ENCODE measurements at regions not wholly inside any gene's neighbourhood (a gene's known extent, or its start where the extent isn't known, plus 50 kb on each side); places are given as distances from the start of the nearest gene placed in this dataset.
A peak's percentile ranks its signal among the peaks of the same experiment; 100 is the strongest.

GRCh38 chr12:124393414-124393790 is 98.5 kb downstream of the RFLNA start:
- Histone ChIP-seq H3K36me3 (ENCODE audit: control insufficient read depth in 2 of 2, insufficient read depth in 2 of 2, low read length in 2 of 2) (peaks cover 22% of the 10 kb centered on the region in 2 donors), H3K27ac (ENCODE audit: low read depth in 2 of 2, low read length in 2 of 2) (peak overlapping the region; percentile 64 to 94), H3K4me3 (ENCODE audit: low read length in 2 of 2) (no peak overlapping the region), H3K27me3 (ENCODE audit: control insufficient read depth in 2 of 2, insufficient read depth in 2 of 2, low read length in 2 of 2) (no peaks in the 10 kb centered on the region), H3K9me3 (ENCODE audit: control insufficient read depth in 2 of 2, low read length in 2 of 2) (no peaks in the 10 kb centered on the region), H3K9ac (ENCODE audit: low read depth in 1 of 2, low read length in 2 of 2) (peak overlapping the region; percentile 38 to 58), H3K4me1 (ENCODE audit: control insufficient read depth in 2 of 2, insufficient read depth in 2 of 2, low read length in 2 of 2) (peaks cover 55 to 58% of the 10 kb centered on the region in 2 donors)

- H3K9me3 ChIP-seq (ENCODE audit: control insufficient read depth in 2 of 2, low read length in 2 of 2): no peaks in the 10 kb centered on the region
- H3K27ac ChIP-seq (ENCODE audit: low read depth in 2 of 2, low read length in 2 of 2): peak overlapping the region; percentile 64 to 94
- peaks cover 58 to 60% of the 10 kb centered on the region in 2 donors for H3K4me1 ChIP-seq (ENCODE audit: control insufficient read depth in 2 of 2, insufficient read depth in 2 of 2, low read length in 2 of 2)
- no peaks in the 10 kb centered on the region for H3K27me3 ChIP-seq (ENCODE audit: control insufficient read depth in 2 of 2, insufficient read depth in 2 of 2, low read length in 2 of 2)
- H3K9ac ChIP-seq (ENCODE audit: low read depth in 1 of 2, low read length in 2 of 2): peak overlapping the region; percentile 38 to 58
- H3K4me3 ChIP-seq (ENCODE audit: low read length in 2 of 2): no peak overlapping the region
- H3K36me3 ChIP-seq (ENCODE audit: control insufficient read depth in 2 of 2, insufficient read depth in 2 of 2, low read length in 2 of 2): peaks cover 16 to 19% of the 10 kb centered on the region in 2 donors
These were observed 97.9 kb downstream of the RFLNA start for GRCh38 chr12:124392667-124393413.

DNA sequence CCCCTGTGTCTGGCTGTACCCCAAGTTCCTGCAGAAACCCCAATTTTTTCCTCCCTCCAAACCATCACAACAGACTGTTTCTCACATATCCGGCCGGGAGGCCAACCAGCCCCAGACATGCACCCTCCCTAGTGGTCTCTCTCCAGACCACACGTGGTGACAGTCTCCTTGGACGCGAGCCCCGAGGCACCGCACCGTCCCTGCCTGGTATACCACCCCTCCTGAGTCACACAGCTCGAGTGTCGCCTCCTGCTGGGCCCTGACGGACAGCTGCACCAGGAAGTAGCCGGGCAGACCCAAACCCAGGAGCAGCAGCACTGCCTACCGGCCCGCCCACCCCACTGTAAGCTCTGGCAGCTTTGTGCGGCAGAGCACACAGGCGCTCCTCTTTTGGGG is 97.4 kb downstream of the RFLNA start:
- H3K4me3 ChIP-seq (ENCODE audit: low read length in 2 of 2): no peak overlapping the region
- H3K9ac ChIP-seq (ENCODE audit: low read depth in 1 of 2, low read length in 2 of 2): peak overlapping the region in 1 of 2 donors; percentile 58
- peaks cover 54 to 55% of the 10 kb centered on the region in 2 donors for H3K4me1 ChIP-seq (ENCODE audit: control insufficient read depth in 2 of 2, insufficient read depth in 2 of 2, low read length in 2 of 2)
- no peaks in the 10 kb centered on the region for H3K27me3 ChIP-seq (ENCODE audit: control insufficient read depth in 2 of 2, insufficient read depth in 2 of 2, low read length in 2 of 2)
- H3K36me3 ChIP-seq (ENCODE audit: control insufficient read depth in 2 of 2, insufficient read depth in 2 of 2, low read length in 2 of 2): peaks cover 13 to 19% of the 10 kb centered on the region in 2 donors
- peak overlapping the region; percentile 64 to 94 for H3K27ac ChIP-seq (ENCODE audit: low read depth in 2 of 2, low read length in 2 of 2)
- no peaks in the 10 kb centered on the region for H3K9me3 ChIP-seq (ENCODE audit: control insufficient read depth in 2 of 2, low read length in 2 of 2)

DNA sequence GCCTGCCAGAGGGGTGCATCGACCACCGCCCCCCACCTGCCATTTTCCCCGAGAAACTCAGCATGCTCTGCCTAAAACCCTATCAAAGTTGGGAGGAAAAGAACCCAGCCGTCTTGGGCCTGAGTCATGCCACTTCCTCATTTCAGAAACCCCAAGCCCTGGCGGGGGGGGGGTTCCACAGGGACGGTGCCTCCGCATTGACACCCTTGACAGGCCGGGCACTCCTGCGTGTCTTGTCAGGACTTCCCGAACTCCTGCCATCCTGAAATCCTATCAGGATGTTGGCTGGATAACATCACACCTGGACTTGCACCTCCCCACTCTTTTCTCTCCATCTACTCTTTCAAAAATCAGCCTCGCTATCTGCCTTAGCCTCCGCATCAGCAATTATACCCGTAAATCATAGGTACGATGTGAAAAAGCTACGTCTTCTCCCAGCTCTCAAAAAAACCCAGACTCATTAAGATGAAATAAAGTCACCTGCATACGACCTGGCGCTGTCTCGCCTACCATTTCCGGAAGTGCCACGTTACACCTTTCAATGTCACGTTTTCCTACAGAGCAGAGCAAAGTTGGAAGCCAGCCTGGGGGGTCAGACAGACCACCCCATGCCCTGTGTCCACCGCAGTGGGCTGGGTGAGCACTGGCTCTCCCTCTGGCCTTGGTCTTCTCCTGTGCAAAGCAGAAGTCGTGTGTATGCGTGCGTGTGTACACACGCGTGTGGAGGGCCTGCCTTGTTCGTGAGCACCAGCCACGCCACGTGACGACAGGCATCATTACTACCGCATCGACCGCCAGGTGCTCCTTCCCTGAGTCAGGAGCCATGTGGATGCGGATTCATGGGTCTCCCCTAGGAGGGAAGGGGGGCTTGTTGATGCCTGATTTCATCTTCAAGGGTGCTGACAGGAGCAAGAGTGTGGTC is 96.7 kb downstream of the RFLNA start:
- H3K27me3 ChIP-seq (ENCODE audit: control insufficient read depth in 2 of 2, insufficient read depth in 2 of 2, low read length in 2 of 2): no peaks in the 10 kb centered on the region
- peaks cover 13 to 19% of the 10 kb centered on the region in 2 donors for H3K36me3 ChIP-seq (ENCODE audit: control insufficient read depth in 2 of 2, insufficient read depth in 2 of 2, low read length in 2 of 2)
- peaks cover 49 to 51% of the 10 kb centered on the region in 2 donors for H3K4me1 ChIP-seq (ENCODE audit: control insufficient read depth in 2 of 2, insufficient read depth in 2 of 2, low read length in 2 of 2)
- no peak overlapping the region for H3K9ac ChIP-seq (ENCODE audit: low read depth in 1 of 2, low read length in 2 of 2)
- no peak overlapping the region for H3K4me3 ChIP-seq (ENCODE audit: low read length in 2 of 2)
- H3K9me3 ChIP-seq (ENCODE audit: control insufficient read depth in 2 of 2, low read length in 2 of 2): no peaks in the 10 kb centered on the region
- H3K27ac ChIP-seq (ENCODE audit: low read depth in 2 of 2, low read length in 2 of 2): peak overlapping the region; percentile 91 to 94

- no peaks in the 10 kb centered on the region for H3K27me3 ChIP-seq (ENCODE audit: control insufficient read depth in 2 of 2, insufficient read depth in 2 of 2, low read length in 2 of 2)
- H3K9ac ChIP-seq (ENCODE audit: low read depth in 1 of 2, low read length in 2 of 2): peak overlapping the region in 1 of 2 donors; percentile 44
- H3K36me3 ChIP-seq (ENCODE audit: control insufficient read depth in 2 of 2, insufficient read depth in 2 of 2, low read length in 2 of 2): peaks cover 14 to 19% of the 10 kb centered on the region in 2 donors
- peak overlapping the region in 1 of 2 donors; percentile 38 for H3K4me3 ChIP-seq (ENCODE audit: low read length in 2 of 2)
- H3K27ac ChIP-seq (ENCODE audit: low read depth in 2 of 2, low read length in 2 of 2): peak overlapping the region; percentile 91 to 94
- H3K9me3 ChIP-seq (ENCODE audit: control insufficient read depth in 2 of 2, low read length in 2 of 2): no peaks in the 10 kb centered on the region
- H3K4me1 ChIP-seq (ENCODE audit: control insufficient read depth in 2 of 2, insufficient read depth in 2 of 2, low read length in 2 of 2): peaks cover 45 to 51% of the 10 kb centered on the region in 2 donors
These were observed 95.7 kb downstream of the RFLNA start for GRCh38 chr12:124390442-124391097.

DNA sequence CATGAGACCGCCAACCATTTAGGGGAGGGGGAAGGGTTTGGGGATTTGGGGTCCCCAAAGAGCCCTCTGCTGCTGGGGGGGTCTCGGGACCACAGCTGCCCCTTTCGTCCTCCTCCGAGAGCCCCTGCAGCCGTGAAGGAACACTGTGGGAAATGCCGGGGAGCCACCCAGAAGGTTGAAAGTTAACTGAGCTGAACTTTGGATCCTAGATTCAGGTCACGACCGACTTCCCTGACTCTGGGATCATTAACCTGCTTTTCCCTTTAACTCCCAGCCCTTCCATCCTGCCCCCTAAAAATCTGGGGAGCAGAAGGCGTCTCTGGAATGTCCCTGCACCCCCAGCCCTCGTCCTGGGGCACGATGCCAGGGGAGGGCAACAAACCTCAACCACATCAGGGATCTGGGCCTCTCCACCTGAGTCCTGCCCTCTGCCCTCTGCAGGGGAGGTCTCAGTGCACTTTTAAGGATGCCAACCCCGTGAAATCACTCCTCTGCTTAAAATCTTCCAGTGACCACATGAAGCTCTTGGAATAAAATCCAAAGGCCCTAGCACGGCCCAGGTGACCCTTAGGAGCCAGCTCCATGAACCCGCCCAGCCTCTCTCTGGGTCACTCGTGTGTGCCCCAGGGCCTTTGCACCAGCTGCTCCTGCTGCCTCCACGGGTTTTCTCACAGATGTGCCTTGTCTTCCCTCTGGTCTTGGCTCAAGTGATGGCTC is 95.0 kb downstream of the RFLNA start:
- H3K9me3 ChIP-seq (ENCODE audit: control insufficient read depth in 2 of 2, low read length in 2 of 2): no peaks in the 10 kb centered on the region
- peak overlapping the region; percentile 91 to 94 for H3K27ac ChIP-seq (ENCODE audit: low read depth in 2 of 2, low read length in 2 of 2)
- peak overlapping the region; percentile 69 to 73 for H3K4me3 ChIP-seq (ENCODE audit: low read length in 2 of 2)
- peak overlapping the region; percentile 65 to 86 for H3K9ac ChIP-seq (ENCODE audit: low read depth in 1 of 2, low read length in 2 of 2)
- peaks cover 45 to 51% of the 10 kb centered on the region in 2 donors for H3K4me1 ChIP-seq (ENCODE audit: control insufficient read depth in 2 of 2, insufficient read depth in 2 of 2, low read length in 2 of 2)
- H3K27me3 ChIP-seq (ENCODE audit: control insufficient read depth in 2 of 2, insufficient read depth in 2 of 2, low read length in 2 of 2): no peaks in the 10 kb centered on the region
- peaks cover 16 to 19% of the 10 kb centered on the region in 2 donors for H3K36me3 ChIP-seq (ENCODE audit: control insufficient read depth in 2 of 2, insufficient read depth in 2 of 2, low read length in 2 of 2)

- H3K4me3 ChIP-seq (ENCODE audit: low read length in 2 of 2): peak overlapping the region; percentile 69 to 73
- H3K27ac ChIP-seq (ENCODE audit: low read depth in 2 of 2, low read length in 2 of 2): peak overlapping the region; percentile 91 to 94
- H3K36me3 ChIP-seq (ENCODE audit: control insufficient read depth in 2 of 2, insufficient read depth in 2 of 2, low read length in 2 of 2): peaks cover 15 to 18% of the 10 kb centered on the region in 2 donors
- no peaks in the 10 kb centered on the region for H3K27me3 ChIP-seq (ENCODE audit: control insufficient read depth in 2 of 2, insufficient read depth in 2 of 2, low read length in 2 of 2)
- no peaks in the 10 kb centered on the region for H3K9me3 ChIP-seq (ENCODE audit: control insufficient read depth in 2 of 2, low read length in 2 of 2)
- H3K9ac ChIP-seq (ENCODE audit: low read depth in 1 of 2, low read length in 2 of 2): peak overlapping the region; percentile 65 to 86
- peaks cover 45 to 51% of the 10 kb centered on the region in 2 donors for H3K4me1 ChIP-seq (ENCODE audit: control insufficient read depth in 2 of 2, insufficient read depth in 2 of 2, low read length in 2 of 2)
These were observed 94.3 kb downstream of the RFLNA start for GRCh38 chr12:124389138-124389724.

GRCh38 chr12:124388679-124389137 is 93.8 kb downstream of the RFLNA start:
- no peaks in the 10 kb centered on the region for H3K9me3 ChIP-seq (ENCODE audit: control insufficient read depth in 2 of 2, low read length in 2 of 2)
- H3K27me3 ChIP-seq (ENCODE audit: control insufficient read depth in 2 of 2, insufficient read depth in 2 of 2, low read length in 2 of 2): no peaks in the 10 kb centered on the region
- H3K9ac ChIP-seq (ENCODE audit: low read depth in 1 of 2, low read length in 2 of 2): peak overlapping the region; percentile 65 to 86
- peaks cover 10 to 15% of the 10 kb centered on the region in 2 donors for H3K36me3 ChIP-seq (ENCODE audit: control insufficient read depth in 2 of 2, insufficient read depth in 2 of 2, low read length in 2 of 2)
- H3K4me1 ChIP-seq (ENCODE audit: control insufficient read depth in 2 of 2, insufficient read depth in 2 of 2, low read length in 2 of 2): peaks cover 40 to 47% of the 10 kb centered on the region in 2 donors
- H3K27ac ChIP-seq (ENCODE audit: low read depth in 2 of 2, low read length in 2 of 2): peak overlapping the region; percentile 91 to 94
- H3K4me3 ChIP-seq (ENCODE audit: low read length in 2 of 2): peak overlapping the region; percentile 69 to 73
